Hepatocyte (in vitro differentiated cells): ENCODE measurements at regions not wholly inside any gene's neighbourhood (a gene's known extent, or its start where the extent isn't known, plus 50 kb on each side); places are given as distances from the start of the nearest gene placed in this dataset.

Experiments used
- DNase-seq: peaks from one replicate; pipeline ENCODE4 v3.0.0-alpha.2; 2016; ENCODE audit warnings: low spot score
- H2AFZ ChIP-seq: fragments of 200-600 bp; sonication (generic); 2 replicates; pipeline ENCODE4 v1.6.0; 2016; ENCODE audit warnings: antibody characterized with exemption, mild to moderate bottlenecking
- H3K27ac ChIP-seq: fragments of 200-600 bp; sonication (generic); 2 replicates; pipeline ENCODE4 v1.5.1; 2016; ENCODE audit warnings: mild to moderate bottlenecking
- H3K27me3 ChIP-seq: fragments of 200-600 bp; sonication (generic); 2 replicates; pipeline ENCODE4 v1.6.1; 2016
- H3K36me3 ChIP-seq: fragments of 200-600 bp; sonication (generic); replicated peaks from 2 replicates; pipeline ENCODE4 v1.5.1; 2016; ENCODE audit warnings: low read depth; ENCODE audit not compliant: insufficient read depth
- H3K4me1 ChIP-seq: fragments of 200-600 bp; sonication (generic); 2 replicates; pipeline ENCODE4 v1.5.1; 2016; ENCODE audit warnings: mild to moderate bottlenecking, moderate library complexity; ENCODE audit not compliant: insufficient read depth
- H3K4me2 ChIP-seq: fragments of 200-600 bp; sonication (generic); 2 replicates; pipeline ENCODE4 v1.6.0; 2016
- H3K4me3 ChIP-seq: fragments of 200-600 bp; sonication (generic); 2 replicates; pipeline ENCODE4 v1.5.1; 2016; ENCODE audit warnings: mild to moderate bottlenecking
- H3K79me2 ChIP-seq: fragments of 200-600 bp; sonication (generic); 2 replicates; pipeline ENCODE4 v1.6.0; 2017; ENCODE audit warnings: mild to moderate bottlenecking
- H3K9me2 ChIP-seq: fragments of 200-600 bp; sonication (generic); replicated peaks from 2 replicates; pipeline ENCODE4 v1.6.0; 2017; ENCODE audit warnings: mild to moderate bottlenecking; ENCODE audit not compliant: insufficient read depth
- H3K9me3 ChIP-seq: fragments of 200-600 bp; sonication (generic); 2 replicates; pipeline ENCODE4 v1.5.1; 2016; ENCODE audit warnings: low read depth, mild to moderate bottlenecking
- H4K20me1 ChIP-seq: fragments of 200-600 bp; sonication (generic); 2 replicates; pipeline ENCODE4 v1.6.0; 2016; ENCODE audit warnings: mild to moderate bottlenecking; ENCODE audit not compliant: insufficient read depth, poor library complexity, severe bottlenecking
- CTCF ChIP-seq: fragments of 200-600 bp; sonication (generic); IDR thresholded peaks from 2 replicates; pipeline ENCODE4 v1.5.1; 2016; ENCODE audit warnings: antibody characterized with exemption, mild to moderate bottlenecking; ENCODE audit not compliant: poor library complexity
- EZH2 ChIP-seq: fragments of 200-600 bp; sonication (generic); IDR thresholded peaks from 2 replicates; pipeline ENCODE4 v1.6.1; 2016; ENCODE audit warnings: antibody characterized with exemption, mild to moderate bottlenecking, borderline replicate concordance
- EZH2phosphoT487 ChIP-seq: fragments of 200-600 bp; sonication (generic); IDR thresholded peaks from one replicate; pipeline ENCODE4 v1.6.1; 2018; ENCODE audit warnings: antibody characterized with exemption, mild to moderate bottlenecking, low read depth, moderate library complexity; ENCODE audit not compliant: unreplicated experiment, severe bottlenecking
- WGBS: methylation state at CpG from one replicate; pipeline ENCODE4 v1.1.6; 2016; ENCODE audit warnings: low lambda C conversion rate; ENCODE audit errors: missing lambda C conversion rate; 5-methylcytosine and 5-hydroxymethylcytosine counted together

DNA sequence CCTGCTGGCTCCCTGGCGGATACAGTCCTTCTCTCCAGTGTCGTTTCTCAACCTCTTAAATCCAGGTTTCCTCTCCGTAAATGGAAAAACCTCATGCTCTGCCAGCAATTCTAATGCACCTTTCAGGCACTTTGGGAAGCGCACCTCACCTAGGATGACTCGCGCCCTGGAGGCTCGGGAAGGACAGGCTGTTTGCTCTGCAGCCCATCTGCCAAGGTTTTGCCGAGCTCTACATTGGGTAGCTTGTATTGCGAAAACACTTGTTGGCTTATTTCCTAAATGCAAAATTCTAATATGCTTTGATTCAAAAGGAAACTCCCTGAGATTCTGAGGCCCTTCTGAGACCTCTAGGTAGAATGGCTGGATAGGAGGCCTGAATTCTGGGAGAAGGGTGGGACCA is 102.6 kb upstream of the MLN start:
- no peak overlapping the region for H2AFZ ChIP-seq
- H3K79me2 ChIP-seq = no peaks in the 10 kb centered on the region
- whole genome bisulfite sequencing = 88% methylated on average over 9 of the region's 9 CpGs

GRCh38 chr6:33905071-33905609 is 101.3 kb upstream of the MLN start:
- no peak for TF ChIP-seq CTCF
- no peak for TF ChIP-seq EZH2phosphoT487
- TF ChIP-seq EZH2 = no peak
- Histone ChIP-seq H4K20me1 (no peaks in the 10 kb centered on the region), H3K79me2 (no peaks in the 10 kb centered on the region), H3K9me3 (no peaks in the 10 kb centered on the region), H3K4me2 (no peak overlapping the region), H3K9me2 (no peaks in the 10 kb centered on the region), H3K27ac (no peak overlapping the region), H3K36me3 (no peaks in the 10 kb centered on the region), H3K27me3 (no peaks in the 10 kb centered on the region), H3K4me1 (peaks cover 20% of the 10 kb centered on the region), H2AFZ (no peak overlapping the region), H3K4me3 (no peak overlapping the region)
- 94% methylated on average over 8 of the region's 8 CpGs for WGBS
- no peak for DNase-seq

More for the DNA sequence above, 102.6 kb upstream of the MLN start:
- Histone ChIP-seq H3K9me2 (no peaks in the 10 kb centered on the region), H3K4me1 (peaks cover 20% of the 10 kb centered on the region), H3K4me3 (no peak overlapping the region), H3K36me3 (no peaks in the 10 kb centered on the region), H4K20me1 (no peaks in the 10 kb centered on the region), H3K27me3 (no peaks in the 10 kb centered on the region), H3K27ac (no peak overlapping the region), H3K4me2 (no peak overlapping the region), H3K9me3 (no peaks in the 10 kb centered on the region)
- no peak for DNase-seq
- TF ChIP-seq EZH2 (no peak), EZH2phosphoT487 (no peak), CTCF (no peak)

- H4K20me1 ChIP-seq = no peaks in the 10 kb centered on the region
- no peaks in the 10 kb centered on the region for H3K27me3 ChIP-seq
- no peak overlapping the region for H3K27ac ChIP-seq
- H2AFZ ChIP-seq = no peak overlapping the region
- no peak overlapping the region for H3K4me3 ChIP-seq
- H3K36me3 ChIP-seq = no peaks in the 10 kb centered on the region
- H3K79me2 ChIP-seq = no peaks in the 10 kb centered on the region
- TF ChIP-seq EZH2phosphoT487 = no peak
- no peaks in the 10 kb centered on the region for H3K9me3 ChIP-seq
- H3K9me2 ChIP-seq = no peaks in the 10 kb centered on the region
- no peak overlapping the region for H3K4me2 ChIP-seq
- DNase-seq = no peak
- WGBS = 94% methylated on average over 2 of the region's 2 CpGs
- H3K4me1 ChIP-seq = peaks cover 17% of the 10 kb centered on the region
These were observed 100.9 kb upstream of the MLN start for GRCh38 chr6:33904747-33905065.

GRCh38 chr6:33904050-33904746 is 100.4 kb upstream of the MLN start:
- Histone ChIP-seq H2AFZ (no peak overlapping the region), H4K20me1 (no peaks in the 10 kb centered on the region), H3K79me2 (no peaks in the 10 kb centered on the region), H3K9me3 (no peaks in the 10 kb centered on the region), H3K4me3 (no peak overlapping the region), H3K36me3 (no peaks in the 10 kb centered on the region), H3K27ac (no peak overlapping the region), H3K9me2 (no peaks in the 10 kb centered on the region), H3K4me2 (no peak overlapping the region), H3K4me1 (peaks cover 15% of the 10 kb centered on the region), H3K27me3 (no peaks in the 10 kb centered on the region)
- no peak for TF ChIP-seq CTCF
- no peak for TF ChIP-seq EZH2
- TF ChIP-seq EZH2phosphoT487 = no peak
- no peak for DNase-seq
- 67% methylated on average over 13 of the region's 14 CpGs for WGBS
